Activated CD4-positive, alpha-beta T cell treated with anti-CD3 and anti-CD28 coated beads, Interleukin-2, amount 10 ng/mL, durations not matched to agents 7 days and 5 days (primary cell): ENCODE measurements at regions not wholly inside any gene's neighbourhood (a gene's known extent, or its start where the extent isn't known, plus 50 kb on each side); places are given as distances from the start of the nearest gene placed in this dataset.

Experiments
- CTCF ChIA-PET: fragments of 350-600 bp; sonication (Branson Sonifier 250); formaldehyde crosslinking; loops from one replicate; lab custom pipeline; 2021; ENCODE audit warnings: antibody characterized with exemption; lab: Charles Lee
- POLR2A ChIA-PET: fragments of 350-600 bp; sonication (Branson Sonifier 250); formaldehyde crosslinking; loops from one replicate; lab custom pipeline; 2021; ENCODE audit warnings: antibody characterized with exemption; lab: Charles Lee
- DNase-seq: peaks from one replicate; pipeline ENCODE4 v3.0.0-alpha.2; 2020
- H3K27ac Mint-ChIP-seq: one replicate; pipeline ENCODE4 v1.8.0; 2021; ENCODE audit warnings: mild to moderate bottlenecking, moderate library complexity, mixed read lengths
- H3K27me3 Mint-ChIP-seq: one replicate; pipeline ENCODE4 v1.8.0; 2021; ENCODE audit warnings: mixed read lengths
- H3K36me3 Mint-ChIP-seq: one replicate; pipeline ENCODE4 v1.8.0; 2021; ENCODE audit warnings: low read depth, mixed read lengths
- H3K4me1 Mint-ChIP-seq: one replicate; pipeline ENCODE4 v1.8.0; 2021; ENCODE audit warnings: mixed read lengths
- H3K4me3 Mint-ChIP-seq: one replicate; pipeline ENCODE4 v1.8.0; 2021; ENCODE audit warnings: mild to moderate bottlenecking, moderate library complexity, mixed read lengths
- H3K9me3 Mint-ChIP-seq: one replicate; pipeline ENCODE4 v1.8.0; 2021; ENCODE audit warnings: mixed read lengths

- CTCF ChIA-PET, result no interaction called here
- Mint-ChIP-seq H3K4me3 (no peak overlapping the region), H3K27me3 (peaks cover 10% of the 10 kb centered on the region), H3K9me3 (peaks cover 19% of the 10 kb centered on the region), H3K27ac (no peak overlapping the region), H3K4me1 (no peaks in the 10 kb centered on the region), H3K36me3 (no peaks in the 10 kb centered on the region)
- DNase-seq, result no peak
- POLR2A ChIA-PET, result no interaction called here
These were observed 179.8 kb upstream of the DYRK2 start for GRCh38 chr12:67468549-67469245.

GRCh38 chr12:67469666-67470065 is 178.9 kb upstream of the DYRK2 start:
- ChIA-PET POLR2A (no interaction called here), CTCF (no interaction called here)
- H3K36me3 Mint-ChIP-seq, result no peaks in the 10 kb centered on the region
- no peak for DNase-seq
- H3K27me3 Mint-ChIP-seq, result peaks cover 8% of the 10 kb centered on the region
- H3K4me3 Mint-ChIP-seq, result no peak overlapping the region
- H3K4me1 Mint-ChIP-seq, result no peaks in the 10 kb centered on the region
- H3K27ac Mint-ChIP-seq, result peak overlapping the region; percentile 44
- peaks cover 19% of the 10 kb centered on the region for H3K9me3 Mint-ChIP-seq

GRCh38 chr12:67471810-67472209 is 176.7 kb upstream of the DYRK2 start:
- peaks cover 2% of the 10 kb centered on the region for H3K27me3 Mint-ChIP-seq
- peaks cover 8% of the 10 kb centered on the region for H3K4me1 Mint-ChIP-seq
- ChIA-PET CTCF (no interaction called here), POLR2A (no interaction called here)
- no peak overlapping the region for H3K4me3 Mint-ChIP-seq
- no peak for DNase-seq
- H3K27ac Mint-ChIP-seq, result no peak overlapping the region
- no peaks in the 10 kb centered on the region for H3K36me3 Mint-ChIP-seq
- H3K9me3 Mint-ChIP-seq, result peaks cover 11% of the 10 kb centered on the region

GRCh38 chr12:67472539-67472938 is 176.0 kb upstream of the DYRK2 start:
- H3K4me1 Mint-ChIP-seq, result peaks cover 8% of the 10 kb centered on the region
- H3K4me3 Mint-ChIP-seq, result no peak overlapping the region
- DNase-seq, result no peak
- ChIA-PET CTCF (no interaction called here), POLR2A (interaction anchor here (0.7 kb wide), 1 partner anchor 164 kb away, joined by 3 read pairs; no protein-coding TSS in a partner anchor)
- H3K27ac Mint-ChIP-seq, result no peak overlapping the region
- H3K36me3 Mint-ChIP-seq, result no peaks in the 10 kb centered on the region
- peaks cover 2% of the 10 kb centered on the region for H3K27me3 Mint-ChIP-seq
- peaks cover 5% of the 10 kb centered on the region for H3K9me3 Mint-ChIP-seq

GRCh38 chr12:67474934-67475620 is 173.5 kb upstream of the DYRK2 start:
- no peak overlapping the region for H3K27ac Mint-ChIP-seq
- H3K4me3 Mint-ChIP-seq, result no peak overlapping the region
- H3K27me3 Mint-ChIP-seq, result peaks cover 2% of the 10 kb centered on the region
- H3K4me1 Mint-ChIP-seq, result peaks cover 8% of the 10 kb centered on the region
- POLR2A ChIA-PET, result no interaction called here
- no peak for DNase-seq
- H3K36me3 Mint-ChIP-seq, result peaks cover 2% of the 10 kb centered on the region
- H3K9me3 Mint-ChIP-seq, result no peaks in the 10 kb centered on the region
- CTCF ChIA-PET, result no interaction called here

GRCh38 chr12:67475725-67476124 is 172.8 kb upstream of the DYRK2 start:
- CTCF ChIA-PET, result no interaction called here
- POLR2A ChIA-PET, result no interaction called here
- DNase-seq, result no peak
- Mint-ChIP-seq H3K36me3 (peaks cover 2% of the 10 kb centered on the region), H3K27me3 (peaks cover 2% of the 10 kb centered on the region), H3K4me3 (no peak overlapping the region), H3K4me1 (peaks cover 8% of the 10 kb centered on the region), H3K9me3 (no peaks in the 10 kb centered on the region), H3K27ac (no peak overlapping the region)

GRCh38 chr12:67477681-67478265 is 170.8 kb upstream of the DYRK2 start:
- Mint-ChIP-seq H3K27me3 (peaks cover 2% of the 10 kb centered on the region), H3K27ac (no peak overlapping the region), H3K4me3 (no peak overlapping the region), H3K36me3 (peaks cover 2% of the 10 kb centered on the region), H3K9me3 (no peaks in the 10 kb centered on the region), H3K4me1 (peaks cover 15% of the 10 kb centered on the region)
- ChIA-PET CTCF (interaction anchor here (0.6 to 1.0 kb wide), 2 partner anchors 91 to 152 kb away, joined by 3 read pairs; no protein-coding TSS in a partner anchor), POLR2A (no interaction called here)
- DNase-seq, result no peak

- no peaks in the 10 kb centered on the region for H3K27me3 Mint-ChIP-seq
- peaks cover 15% of the 10 kb centered on the region for H3K9me3 Mint-ChIP-seq
- ChIA-PET POLR2A (no interaction called here), CTCF (interaction anchor here (0.7 to 1.3 kb wide), 4 partner anchors 12 to 167 kb away, joined by 3 to 4 read pairs (median 3); no protein-coding TSS in a partner anchor)
- no peak overlapping the region for H3K4me3 Mint-ChIP-seq
- H3K27ac Mint-ChIP-seq, result peak overlapping the region; percentile 65
- peak; percentile 79 for DNase-seq
- H3K4me1 Mint-ChIP-seq, result peaks cover 40% of the 10 kb centered on the region
- peaks cover 6% of the 10 kb centered on the region for H3K36me3 Mint-ChIP-seq
These were observed 165.5 kb upstream of the DYRK2 start for GRCh38 chr12:67482751-67483661.

- CTCF ChIA-PET, result interaction anchor here (0.5 to 1.3 kb wide), 5 partner anchors 11 to 293 kb away, joined by 3 to 4 read pairs (median 3); no protein-coding TSS in a partner anchor
- peak overlapping the region; percentile 65 for H3K27ac Mint-ChIP-seq
- peaks cover 40% of the 10 kb centered on the region for H3K4me1 Mint-ChIP-seq
- no peak overlapping the region for H3K4me3 Mint-ChIP-seq
- no peaks in the 10 kb centered on the region for H3K27me3 Mint-ChIP-seq
- DNase-seq, result no peak
- peaks cover 6% of the 10 kb centered on the region for H3K36me3 Mint-ChIP-seq
- POLR2A ChIA-PET, result no interaction called here
- H3K9me3 Mint-ChIP-seq, result peaks cover 17% of the 10 kb centered on the region
These were observed 164.5 kb upstream of the DYRK2 start for GRCh38 chr12:67483871-67484554.

- DNase-seq, result peak; percentile 27
- no peak overlapping the region for H3K4me3 Mint-ChIP-seq
- H3K27me3 Mint-ChIP-seq, result no peaks in the 10 kb centered on the region
- peaks cover 24% of the 10 kb centered on the region for H3K9me3 Mint-ChIP-seq
- H3K27ac Mint-ChIP-seq, result peak overlapping the region; percentile 65
- POLR2A ChIA-PET, result no interaction called here
- H3K36me3 Mint-ChIP-seq, result peaks cover 11% of the 10 kb centered on the region
- CTCF ChIA-PET, result interaction anchor here (0.5 kb wide), 1 partner anchor 292 kb away, joined by 3 read pairs; no protein-coding TSS in a partner anchor
- peaks cover 40% of the 10 kb centered on the region for H3K4me1 Mint-ChIP-seq
These were observed 163.6 kb upstream of the DYRK2 start for GRCh38 chr12:67484791-67485480.

- ChIA-PET POLR2A (no interaction called here), CTCF (interaction anchor here (1.5 kb wide), 1 partner anchor 32 kb away, joined by 4 read pairs; no protein-coding TSS in a partner anchor)
- H3K4me3 Mint-ChIP-seq, result no peak overlapping the region
- peaks cover 40% of the 10 kb centered on the region for H3K4me1 Mint-ChIP-seq
- peaks cover 11% of the 10 kb centered on the region for H3K36me3 Mint-ChIP-seq
- no peak for DNase-seq
- peaks cover 39% of the 10 kb centered on the region for H3K9me3 Mint-ChIP-seq
- no peaks in the 10 kb centered on the region for H3K27me3 Mint-ChIP-seq
- H3K27ac Mint-ChIP-seq, result no peak overlapping the region
These were observed 161.9 kb upstream of the DYRK2 start for GRCh38 chr12:67486671-67487070.
